GM23338 (cell line): ENCODE measurements at regions not wholly inside any gene's neighbourhood (a gene's known extent, or its start where the extent isn't known, plus 50 kb on each side); places are given as distances from the start of the nearest gene placed in this dataset.

Source experiments
- CREB1 ChIP-seq: fragments of 250-450 bp; sonication (Bioruptor Pico); IDR thresholded peaks from 2 replicates; pipeline ENCODE4 v1.5.0; 2020; ENCODE audit warnings: low read depth, mild to moderate bottlenecking, moderate library complexity
- CTCF ChIP-seq, 2 experiments: fragments of 200-600 bp in 1 of 2; sonication (generic) in 1 of 2; conservative IDR thresholded peaks; 2 replicates each; pipeline versions ENCODE4 v1.5.1 to v1.6.1; 2016 to 2017; ENCODE audit warnings: antibody characterized with exemption in 2 of 2, low read depth in 2 of 2, mild to moderate bottlenecking in 2 of 2, moderate library complexity in 1 of 2
- EZH2 ChIP-seq: fragments of 200-600 bp; sonication (generic); IDR thresholded peaks from one replicate; pipeline ENCODE4 v1.8.0; 2017; ENCODE audit warnings: antibody characterized with exemption, mild to moderate bottlenecking, low read depth; ENCODE audit not compliant: unreplicated experiment
- EZH2phosphoT487 ChIP-seq: fragments of 200-600 bp; sonication (generic); IDR thresholded peaks from one replicate; pipeline ENCODE4 v1.8.1; 2018; ENCODE audit warnings: antibody characterized with exemption; ENCODE audit not compliant: unreplicated experiment
- POLR2AphosphoS5 ChIP-seq: IDR thresholded peaks from 2 replicates; pipeline ENCODE4 v1.6.1; 2016; ENCODE audit warnings: antibody characterized with exemption, low read depth
- REST ChIP-seq: IDR thresholded peaks from one replicate; pipeline ENCODE4 v1.6.1; 2018; ENCODE audit warnings: antibody characterized with exemption; ENCODE audit not compliant: unreplicated experiment
- STAT1 ChIP-seq: IDR thresholded peaks from one replicate; pipeline ENCODE4 v1.6.1; 2016; ENCODE audit warnings: antibody characterized with exemption; ENCODE audit not compliant: unreplicated experiment
- ZNF114 ChIP-seq: fragments of 250-450 bp; sonication (Bioruptor Pico); IDR thresholded peaks from 2 replicates; pipeline ENCODE4 v1.5.0; 2020; ENCODE audit warnings: mild to moderate bottlenecking, moderate library complexity
- ZNF331 ChIP-seq: fragments of 250-450 bp; sonication (Bioruptor Pico); IDR thresholded peaks from 2 replicates; pipeline ENCODE4 v1.5.0; 2020; ENCODE audit warnings: low read depth, mild to moderate bottlenecking, moderate library complexity

GRCh38 chr4:136935305-136935704 lies 597.0 kb downstream of the PCDH18 start:
- TF ChIP-seq CTCF (conservative IDR thresholded peaks at IDR 0.05; ENCODE audit: low read depth in 2 of 2) = no peak
- no peak for TF ChIP-seq ZNF331 (CRISPR knock-in tag)
- no peak for TF ChIP-seq POLR2AphosphoS5
- no peak for TF ChIP-seq REST
- no peak for TF ChIP-seq CREB1 (CRISPR knock-in tag)
- no peak for TF ChIP-seq STAT1
- no peak for TF ChIP-seq EZH2
- TF ChIP-seq EZH2phosphoT487 = no peak
- TF ChIP-seq ZNF114 (CRISPR knock-in tag) = no peak
